GM18498 (cell line): ENCODE measurements at regions not wholly inside any gene's neighbourhood (a gene's known extent, or its start where the extent isn't known, plus 50 kb on each side); places are given as distances from the start of the nearest gene placed in this dataset.
"Not testable (repeated sequence)": the region's sequence is repeated elsewhere in the genome, so short reads cannot be mapped to it uniquely, and the experiment has no call there.

Source experiments
- ATAC-seq: cut with Tn5 transposase; IDR thresholded peaks from one replicate; pipeline ENCODE4 v1.9.1; 2021; ENCODE audit warnings: mild to moderate bottlenecking, moderate library complexity; ENCODE audit not compliant: unreplicated experiment

DNA sequence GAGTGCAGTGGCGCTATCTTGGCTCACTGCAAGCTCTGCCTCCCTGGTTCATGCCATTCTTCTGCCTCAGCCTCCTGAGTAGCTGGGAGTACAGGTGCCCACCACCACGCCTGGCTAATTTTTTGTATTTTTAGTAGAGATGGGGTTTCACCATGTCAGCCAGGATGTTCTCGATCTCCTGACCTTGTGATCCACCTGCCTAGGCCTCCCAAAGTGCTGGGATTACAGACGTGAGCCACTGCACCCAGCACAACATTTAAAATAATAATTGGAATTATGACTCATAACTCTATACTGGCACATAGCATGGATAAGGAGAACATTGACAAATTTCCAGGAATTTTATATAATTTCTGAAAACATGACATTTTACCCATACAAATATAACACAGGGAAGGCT, 54.2 kb downstream of the DBET start:
- not testable (repeated sequence) for ATAC-seq

DNA sequence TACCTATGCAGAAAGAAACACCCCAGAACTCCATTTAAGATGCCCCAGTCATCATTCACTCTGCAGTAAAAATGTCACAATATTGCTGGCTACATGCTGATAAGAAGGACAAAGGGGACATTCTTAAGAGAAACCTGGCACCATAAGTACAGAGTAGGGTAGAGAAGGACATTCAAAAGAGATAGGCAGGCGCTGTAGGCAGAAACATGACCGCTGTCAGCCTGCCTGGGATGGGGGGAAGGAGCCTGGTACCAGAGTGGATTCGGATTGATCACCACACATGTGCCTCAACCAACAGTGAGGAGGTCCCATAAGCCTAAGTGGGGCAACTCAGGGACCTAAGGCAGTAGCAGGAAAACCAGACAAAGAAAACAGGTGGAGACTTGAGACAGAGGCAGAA, 54.1 kb upstream of the DUX4 start:
- not testable (repeated sequence) for ATAC-seq

DNA sequence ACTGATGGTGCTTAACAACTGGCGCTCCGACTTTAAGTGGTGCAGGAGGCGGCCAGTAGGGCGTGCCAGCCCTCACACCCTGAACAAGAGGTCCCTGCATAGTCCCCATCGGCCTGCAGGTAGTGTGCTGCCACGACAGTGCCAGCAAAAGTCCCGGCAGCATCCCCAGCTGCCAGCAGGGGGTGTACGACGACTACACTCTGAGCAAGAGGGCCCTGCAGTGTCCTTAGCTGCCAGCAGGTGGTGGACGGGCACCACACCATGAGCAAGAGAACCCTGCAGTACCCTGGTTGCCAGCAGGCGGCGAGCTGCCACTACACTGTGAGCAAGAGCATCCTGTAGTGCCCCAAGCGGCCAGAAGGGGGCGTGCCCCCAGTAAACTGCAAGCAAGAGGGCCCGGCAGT, 53.5 kb upstream of the DUX4 start:
- ATAC-seq, result peak; percentile 45

DNA sequence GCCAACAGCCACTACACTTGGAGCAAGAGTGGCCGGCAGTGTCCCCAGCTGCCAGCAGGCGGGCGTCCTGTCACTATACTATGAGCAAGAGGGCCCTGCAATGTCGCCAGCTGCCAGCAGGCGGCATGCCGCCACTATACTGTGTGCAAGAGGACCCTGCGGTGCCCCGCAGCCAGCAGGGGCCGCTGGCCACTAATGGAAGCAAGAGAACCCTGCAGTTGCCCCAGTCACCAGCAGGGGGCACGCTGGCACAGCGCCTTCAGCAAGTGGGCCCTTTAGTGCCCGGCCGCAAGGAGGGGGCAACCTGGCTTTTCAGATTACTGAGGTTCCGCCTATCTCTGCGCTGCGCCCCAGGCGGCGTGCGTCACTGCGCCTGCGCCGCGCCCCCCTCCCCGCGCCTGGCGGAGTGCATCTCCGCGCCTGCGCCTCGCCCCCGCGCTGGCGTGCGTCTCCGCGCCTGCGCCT, 53.0 kb upstream of the DUX4 start:
- not testable (repeated sequence) for ATAC-seq

DNA sequence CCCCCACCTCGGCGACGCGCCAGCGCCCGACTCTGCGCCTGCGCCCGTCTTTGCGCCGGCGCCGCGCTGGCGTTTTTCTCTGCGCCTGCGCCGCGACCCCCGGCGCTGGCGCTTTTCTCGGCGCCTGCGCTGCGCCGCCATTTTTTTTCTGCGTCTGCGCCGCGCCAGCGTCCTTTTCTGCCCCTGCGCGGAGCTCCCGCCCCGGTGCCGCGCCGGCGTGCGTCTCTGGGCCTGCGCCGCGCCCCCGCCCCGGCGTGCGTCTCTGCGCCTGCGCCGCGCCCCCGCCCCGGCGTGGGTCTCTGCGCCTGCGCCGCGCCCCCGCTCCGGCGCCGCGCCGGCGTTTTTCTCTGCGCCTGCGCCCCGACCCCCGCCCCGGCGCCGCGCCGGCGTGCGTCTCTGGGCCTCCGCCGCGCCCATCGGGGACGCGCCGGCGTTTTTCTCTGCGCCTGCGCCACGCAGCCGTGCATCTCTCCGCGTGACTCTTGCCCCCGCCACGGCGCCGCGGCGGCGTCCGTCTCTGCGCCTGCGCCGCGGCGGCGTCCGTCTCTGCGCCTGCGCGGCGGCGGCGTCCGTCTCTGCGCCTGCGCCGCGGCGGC, 52.4 kb upstream of the DUX4 start:
- not testable (repeated sequence) for ATAC-seq

DNA sequence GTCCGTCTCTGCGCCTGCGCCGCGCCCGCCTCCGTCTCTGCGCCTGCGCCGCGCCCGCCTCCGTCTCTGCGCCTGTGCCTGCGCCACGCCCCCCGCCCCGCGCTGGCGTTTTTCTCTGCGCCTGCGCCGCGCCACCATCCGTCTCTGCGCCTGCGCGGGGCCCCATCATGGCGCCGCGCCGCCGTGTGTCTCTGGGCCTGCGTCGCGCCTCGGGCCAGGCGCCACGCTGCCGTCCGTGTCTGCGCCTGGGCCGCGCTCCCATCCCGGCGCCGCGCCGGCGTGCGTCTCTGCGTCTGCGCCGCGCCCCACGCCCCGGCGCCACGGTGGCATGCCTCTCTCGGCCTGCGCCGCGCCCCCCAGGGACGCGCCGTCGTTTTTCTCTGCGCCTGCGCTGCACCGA, 51.8 kb upstream of the DUX4 start:
- ATAC-seq, result no peak

DNA sequence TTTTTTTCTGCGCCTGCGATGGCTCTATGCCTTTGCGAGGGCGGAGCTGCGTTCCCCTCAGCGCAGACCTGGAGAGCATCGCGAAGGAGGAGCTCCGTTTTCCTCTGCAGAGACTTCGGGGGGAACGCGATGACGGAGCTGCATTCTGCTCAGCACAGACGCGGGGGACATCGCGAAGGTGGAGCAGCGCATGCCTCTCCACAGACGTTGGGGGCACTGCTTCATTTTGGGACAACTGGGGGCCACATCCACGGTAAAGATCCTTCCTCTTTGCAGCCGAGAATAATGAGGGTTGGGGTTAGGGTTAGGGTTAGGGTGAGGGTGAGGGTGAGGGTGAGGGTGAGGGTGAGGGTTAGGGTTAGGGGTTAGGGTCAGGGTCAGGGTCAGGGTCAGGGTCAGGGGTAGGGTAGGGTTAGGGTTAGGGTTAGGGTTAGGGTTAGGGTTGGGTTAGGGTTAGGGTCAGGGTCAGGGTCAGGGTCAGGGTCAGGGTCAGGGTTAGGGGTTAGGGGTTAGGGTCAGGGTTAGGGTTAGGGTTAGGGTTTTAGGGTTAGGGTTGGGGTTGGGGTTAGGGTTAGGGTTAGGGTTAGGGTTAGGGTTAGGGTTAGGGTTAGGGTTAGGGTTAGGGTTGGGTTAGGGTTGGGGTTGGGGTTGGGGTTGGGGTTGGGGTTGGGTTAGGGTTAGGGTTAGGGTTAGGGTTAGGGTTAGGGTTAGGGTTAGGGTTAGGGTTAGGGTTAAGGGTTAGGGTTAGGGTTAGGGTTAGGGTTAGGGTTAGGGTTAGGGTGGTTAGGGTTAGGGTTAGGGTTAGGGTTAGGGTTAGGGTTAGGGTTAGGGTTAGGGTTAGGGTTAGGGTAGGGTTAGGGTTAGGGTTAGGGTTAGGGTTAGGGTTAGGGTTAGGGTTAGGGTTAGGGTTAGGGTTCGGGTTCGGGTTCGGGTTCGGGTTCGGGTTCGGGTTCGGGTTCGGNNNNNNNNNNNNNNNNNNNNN, 51.1 kb upstream of the DUX4 start:
- ATAC-seq, result not testable (repeated sequence)
